ENCODE measurements at regions not wholly inside any gene's neighbourhood (a gene's known extent, or its start where the extent isn't known, plus 50 kb on each side); places are given as distances from the start of the nearest gene placed in this dataset.

GRCh38 chr9:116095403-116095802, 58.2 kb upstream of the PAPPA start:
- H3K27ac ChIP-seq (ENCODE audit: low read depth, low read length) = no peak overlapping the region
- peaks cover 8% of the 10 kb centered on the region for H3K4me1 ChIP-seq (ENCODE audit: control insufficient read depth, insufficient read depth, low read length)
- H3K9me3 ChIP-seq (ENCODE audit: control insufficient read depth, insufficient read depth, low read depth, low read length) = 0 out of 2 replicates have a peak, but pooled peaks cover 6% of the 10 kb centered on the region
- no peak overlapping the region for H3K9ac ChIP-seq (ENCODE audit: low read length)
- H3K36me3 ChIP-seq (ENCODE audit: control insufficient read depth, insufficient read depth, low read length) = no peaks in the 10 kb centered on the region
- H3K4me3 ChIP-seq (ENCODE audit: low read depth, low read length) = no peak overlapping the region
- no peaks in the 10 kb centered on the region for H3K27me3 ChIP-seq (ENCODE audit: control insufficient read depth, insufficient read depth, low read length)

GRCh38 chr9:116096046-116096445, 57.5 kb upstream of the PAPPA start:
- no peaks in the 10 kb centered on the region for H3K36me3 ChIP-seq (ENCODE audit: control insufficient read depth, insufficient read depth, low read length)
- 0 out of 2 replicates have a peak, but pooled peaks cover 3% of the 10 kb centered on the region for H3K9me3 ChIP-seq (ENCODE audit: control insufficient read depth, insufficient read depth, low read depth, low read length)
- no peak overlapping the region for H3K4me3 ChIP-seq (ENCODE audit: low read depth, low read length)
- H3K4me1 ChIP-seq (ENCODE audit: control insufficient read depth, insufficient read depth, low read length) = peaks cover 8% of the 10 kb centered on the region
- no peak overlapping the region for H3K9ac ChIP-seq (ENCODE audit: low read length)
- no peaks in the 10 kb centered on the region for H3K27me3 ChIP-seq (ENCODE audit: control insufficient read depth, insufficient read depth, low read length)
- no peak overlapping the region for H3K27ac ChIP-seq (ENCODE audit: low read depth, low read length)

- H3K27ac ChIP-seq (ENCODE audit: low read depth, low read length) = no peak overlapping the region
- H3K9ac ChIP-seq (ENCODE audit: low read length) = no peak overlapping the region
- H3K4me1 ChIP-seq (ENCODE audit: control insufficient read depth, insufficient read depth, low read length) = peaks cover 8% of the 10 kb centered on the region
- no peaks in the 10 kb centered on the region for H3K36me3 ChIP-seq (ENCODE audit: control insufficient read depth, insufficient read depth, low read length)
- H3K4me3 ChIP-seq (ENCODE audit: low read depth, low read length) = no peak overlapping the region
- H3K27me3 ChIP-seq (ENCODE audit: control insufficient read depth, insufficient read depth, low read length) = no peaks in the 10 kb centered on the region
- H3K9me3 ChIP-seq (ENCODE audit: control insufficient read depth, insufficient read depth, low read depth, low read length) = no peaks in the 10 kb centered on the region
These were observed 56.7 kb upstream of the PAPPA start for GRCh38 chr9:116096853-116097252.

GRCh38 chr9:116098476-116098875, 55.1 kb upstream of the PAPPA start:
- H3K36me3 ChIP-seq (ENCODE audit: control insufficient read depth, insufficient read depth, low read length) = no peaks in the 10 kb centered on the region

GRCh38 chr9:116099821-116100220, 53.8 kb upstream of the PAPPA start:
- H3K27me3 ChIP-seq (ENCODE audit: control insufficient read depth, insufficient read depth, low read length) = no peaks in the 10 kb centered on the region
- H3K9me3 ChIP-seq (ENCODE audit: control insufficient read depth, insufficient read depth, low read depth, low read length) = no peaks in the 10 kb centered on the region
- no peak overlapping the region for H3K4me3 ChIP-seq (ENCODE audit: low read depth, low read length)
- no peak overlapping the region for H3K27ac ChIP-seq (ENCODE audit: low read depth, low read length)
- H3K4me1 ChIP-seq (ENCODE audit: control insufficient read depth, insufficient read depth, low read length) = peaks cover 8% of the 10 kb centered on the region
- H3K9ac ChIP-seq (ENCODE audit: low read length) = no peak overlapping the region
- no peaks in the 10 kb centered on the region for H3K36me3 ChIP-seq (ENCODE audit: control insufficient read depth, insufficient read depth, low read length)

More at GRCh38 chr9:116098476-116098875, 55.1 kb upstream of the PAPPA start:
- H3K9ac ChIP-seq (ENCODE audit: low read length) = no peak overlapping the region
- peaks cover 8% of the 10 kb centered on the region for H3K4me1 ChIP-seq (ENCODE audit: control insufficient read depth, insufficient read depth, low read length)
- no peak overlapping the region for H3K27ac ChIP-seq (ENCODE audit: low read depth, low read length)
- H3K9me3 ChIP-seq (ENCODE audit: control insufficient read depth, insufficient read depth, low read depth, low read length) = no peaks in the 10 kb centered on the region
- H3K27me3 ChIP-seq (ENCODE audit: control insufficient read depth, insufficient read depth, low read length) = no peaks in the 10 kb centered on the region
- H3K4me3 ChIP-seq (ENCODE audit: low read depth, low read length) = no peak overlapping the region

- Histone ChIP-seq H3K27ac (ENCODE audit: low read depth, low read length) (no peak overlapping the region), H3K4me1 (ENCODE audit: control insufficient read depth, insufficient read depth, low read length) (peaks cover 8% of the 10 kb centered on the region), H3K9me3 (ENCODE audit: control insufficient read depth, insufficient read depth, low read depth, low read length) (no peaks in the 10 kb centered on the region), H3K9ac (ENCODE audit: low read length) (no peak overlapping the region), H3K36me3 (ENCODE audit: control insufficient read depth, insufficient read depth, low read length) (no peaks in the 10 kb centered on the region), H3K4me3 (ENCODE audit: low read depth, low read length) (no peak overlapping the region), H3K27me3 (ENCODE audit: control insufficient read depth, insufficient read depth, low read length) (no peaks in the 10 kb centered on the region)
These were observed 52.9 kb upstream of the PAPPA start for GRCh38 chr9:116100711-116101121.

GRCh38 chr9:116101516-116101915, 52.1 kb upstream of the PAPPA start:
- Histone ChIP-seq H3K4me3 (ENCODE audit: low read depth, low read length) (no peak overlapping the region), H3K27ac (ENCODE audit: low read depth, low read length) (no peak overlapping the region), H3K9me3 (ENCODE audit: control insufficient read depth, insufficient read depth, low read depth, low read length) (no peaks in the 10 kb centered on the region), H3K36me3 (ENCODE audit: control insufficient read depth, insufficient read depth, low read length) (no peaks in the 10 kb centered on the region), H3K4me1 (ENCODE audit: control insufficient read depth, insufficient read depth, low read length) (peaks cover 8% of the 10 kb centered on the region), H3K27me3 (ENCODE audit: control insufficient read depth, insufficient read depth, low read length) (no peaks in the 10 kb centered on the region), H3K9ac (ENCODE audit: low read length) (no peak overlapping the region)

- H3K4me1 ChIP-seq (ENCODE audit: control insufficient read depth, insufficient read depth, low read length) = no peaks in the 10 kb centered on the region
- no peak overlapping the region for H3K9ac ChIP-seq (ENCODE audit: low read length)
- no peak overlapping the region for H3K27ac ChIP-seq (ENCODE audit: low read depth, low read length)
- no peaks in the 10 kb centered on the region for H3K9me3 ChIP-seq (ENCODE audit: control insufficient read depth, insufficient read depth, low read depth, low read length)
- H3K4me3 ChIP-seq (ENCODE audit: low read depth, low read length) = no peak overlapping the region
- H3K36me3 ChIP-seq (ENCODE audit: control insufficient read depth, insufficient read depth, low read length) = no peaks in the 10 kb centered on the region
- H3K27me3 ChIP-seq (ENCODE audit: control insufficient read depth, insufficient read depth, low read length) = no peaks in the 10 kb centered on the region
These were observed 51.0 kb upstream of the PAPPA start for GRCh38 chr9:116102596-116102995.

All from HUES6 (cell line).